GM19463 (cell line): ENCODE measurements at regions not wholly inside any gene's neighbourhood (a gene's known extent, or its start where the extent isn't known, plus 50 kb on each side); places are given as distances from the start of the nearest gene placed in this dataset.

ENCODE experiments used
- ATAC-seq: cut with Tn5 transposase; IDR thresholded peaks from one replicate; pipeline ENCODE4 v1.9.1; 2021; ENCODE audit warnings: mild to moderate bottlenecking, moderate library complexity; ENCODE audit not compliant: unreplicated experiment

GRCh38 chr4:1512738-1513660 lies 106.8 kb upstream of the NKX1-1 start:
- ATAC-seq, result no peak

- ATAC-seq, result no peak
These were observed 106.0 kb upstream of the NKX1-1 start for GRCh38 chr4:1512051-1512737.

- ATAC-seq, result no peak
These were observed 105.3 kb upstream of the NKX1-1 start for GRCh38 chr4:1511441-1512041.

- ATAC-seq, result no peak
These were observed 104.7 kb upstream of the NKX1-1 start for GRCh38 chr4:1510931-1511330.

GRCh38 chr4:1509366-1509765 lies 103.1 kb upstream of the NKX1-1 start:
- no peak for ATAC-seq

GRCh38 chr4:1508161-1509160 lies 102.2 kb upstream of the NKX1-1 start:
- no peak for ATAC-seq

GRCh38 chr4:1506956-1507721 lies 100.9 kb upstream of the NKX1-1 start:
- no peak for ATAC-seq

- no peak for ATAC-seq
These were observed 99.5 kb upstream of the NKX1-1 start for GRCh38 chr4:1505511-1506460.

GRCh38 chr4:1504595-1505500 lies 98.6 kb upstream of the NKX1-1 start:
- ATAC-seq, result no peak

GRCh38 chr4:1503583-1504471 lies 97.6 kb upstream of the NKX1-1 start:
- ATAC-seq, result no peak

- ATAC-seq, result no peak
These were observed 96.7 kb upstream of the NKX1-1 start for GRCh38 chr4:1502976-1503375.

GRCh38 chr4:1502501-1502886 lies 96.3 kb upstream of the NKX1-1 start:
- no peak for ATAC-seq

- no peak for ATAC-seq
These were observed 95.7 kb upstream of the NKX1-1 start for GRCh38 chr4:1501754-1502500.

GRCh38 chr4:1500966-1501753 lies 94.9 kb upstream of the NKX1-1 start:
- ATAC-seq, result no peak
